ENCODE measurements at regions not wholly inside any gene's neighbourhood (a gene's known extent, or its start where the extent isn't known, plus 50 kb on each side); places are given as distances from the start of the nearest gene placed in this dataset.

DNA sequence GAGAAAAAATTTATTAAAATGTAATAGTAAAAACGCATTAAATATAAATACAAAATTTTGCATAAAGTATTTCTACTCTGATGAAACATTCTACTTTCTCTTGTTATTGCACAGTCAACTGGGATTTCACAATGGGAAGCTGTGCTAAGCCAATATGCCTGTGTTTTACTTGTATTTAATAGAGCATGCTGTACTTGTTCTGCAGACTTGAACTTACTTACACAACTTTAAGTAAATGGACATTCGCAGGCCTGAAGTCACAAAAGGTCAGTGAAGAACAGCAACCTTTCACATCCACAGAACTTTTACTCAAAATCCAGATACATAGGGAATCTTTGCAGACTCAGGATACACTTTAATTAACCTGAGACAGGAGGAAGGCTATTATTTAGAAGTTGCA lies 409.5 kb downstream of the BTBD3 start:
- no CpG with 5 or more reads among the region's 2 CpGs for WGBS (ENCODE audit: insufficient coverage)
- ChIA-PET CTCF (no interaction called here), POLR2A (no interaction called here)
- no peak for TF ChIP-seq CTCF (IDR thresholded peaks at IDR 0.05)
- no peaks in the 10 kb centered on the region for H3K9me3 ChIP-seq (ENCODE audit: control extremely low read depth in 1 of 3, control insufficient read depth in 2 of 3, insufficient read depth in 1 of 3, low read length in 2 of 3)
- no peaks in the 10 kb centered on the region for H3K79me2 ChIP-seq (ENCODE audit: control insufficient read depth, insufficient read depth, low read length)
- no peak overlapping the region for H2AFZ ChIP-seq (ENCODE audit: insufficient read depth, low read depth, low read length, poor library complexity, severe bottlenecking)
- intact Hi-C loops (cut with micrococcal nuclease) = no loop called here
- H4K20me1 ChIP-seq (ENCODE audit: control insufficient read depth, insufficient read depth, low read length, poor library complexity, severe bottlenecking) = no peaks in the 10 kb centered on the region
- DNase-seq = no peak
- H3K4me1 ChIP-seq (ENCODE audit: control insufficient read depth in 2 of 2, insufficient read depth in 2 of 2, low read length in 2 of 2) = no peaks in the 10 kb centered on the region
- no peak overlapping the region for H3K27ac ChIP-seq (ENCODE audit: low read length in 2 of 2)
- no peak for ATAC-seq (ENCODE audit: low read depth)
- Mint-ChIP-seq H3K4me1 (no peaks in the 10 kb centered on the region), H3K9me3 (ENCODE audit: insufficient read depth) (peaks cover 4% of the 10 kb centered on the region), H3K27me3 (no peaks in the 10 kb centered on the region), H3K4me3 (no peak overlapping the region), H3K27ac (no peak overlapping the region)
- no peak overlapping the region for H3K4me2 ChIP-seq (replicated peaks; ENCODE audit: low read depth, low read length, poor library complexity, severe bottlenecking)
- no peaks in the 10 kb centered on the region for H3K36me3 ChIP-seq (replicated peaks in 1 of 2; ENCODE audit: control extremely low read depth in 1 of 2, control insufficient read depth in 1 of 2, extremely low read depth in 1 of 2, insufficient read depth in 2 of 2, low read length in 1 of 2)
- H3K27me3 ChIP-seq (replicated peaks in 1 of 4; ENCODE audit: control extremely low read depth in 1 of 4, control insufficient read depth in 3 of 4, insufficient read depth in 4 of 4, low read length in 3 of 4) = no peaks in the 10 kb centered on the region
- no peak overlapping the region for H3K9ac ChIP-seq (ENCODE audit: low read length)
- no peak overlapping the region for H3K4me3 ChIP-seq (ENCODE audit: control extremely low read depth in 1 of 5, extremely low read depth in 1 of 5, insufficient read depth in 1 of 5, low read depth in 2 of 5, low read length in 4 of 5)

- intact Hi-C loops (cut with micrococcal nuclease) = no loop called here
- ChIA-PET POLR2A (no interaction called here), CTCF (no interaction called here)
- Histone ChIP-seq H3K4me2 (replicated peaks; ENCODE audit: low read depth, low read length, poor library complexity, severe bottlenecking) (no peak overlapping the region), H3K79me2 (ENCODE audit: control insufficient read depth, insufficient read depth, low read length) (no peaks in the 10 kb centered on the region), H3K9me3 (ENCODE audit: control extremely low read depth in 1 of 3, control insufficient read depth in 2 of 3, insufficient read depth in 1 of 3, low read length in 2 of 3) (no peaks in the 10 kb centered on the region), H3K36me3 (replicated peaks in 1 of 2; ENCODE audit: control extremely low read depth in 1 of 2, control insufficient read depth in 1 of 2, extremely low read depth in 1 of 2, insufficient read depth in 2 of 2, low read length in 1 of 2) (no peaks in the 10 kb centered on the region), H4K20me1 (ENCODE audit: control insufficient read depth, insufficient read depth, low read length, poor library complexity, severe bottlenecking) (no peaks in the 10 kb centered on the region), H3K4me1 (ENCODE audit: control insufficient read depth in 2 of 2, insufficient read depth in 2 of 2, low read length in 2 of 2) (no peaks in the 10 kb centered on the region), H2AFZ (ENCODE audit: insufficient read depth, low read depth, low read length, poor library complexity, severe bottlenecking) (no peak overlapping the region), H3K4me3 (ENCODE audit: control extremely low read depth in 1 of 5, extremely low read depth in 1 of 5, insufficient read depth in 1 of 5, low read depth in 2 of 5, low read length in 4 of 5) (no peak overlapping the region), H3K27ac (ENCODE audit: low read length in 2 of 2) (no peak overlapping the region), H3K27me3 (replicated peaks in 1 of 4; ENCODE audit: control extremely low read depth in 1 of 4, control insufficient read depth in 3 of 4, insufficient read depth in 4 of 4, low read length in 3 of 4) (no peaks in the 10 kb centered on the region), H3K9ac (ENCODE audit: low read length) (no peak overlapping the region)
- Mint-ChIP-seq H3K27ac (no peak overlapping the region), H3K4me3 (no peak overlapping the region), H3K27me3 (no peaks in the 10 kb centered on the region), H3K9me3 (ENCODE audit: insufficient read depth) (peaks cover 7% of the 10 kb centered on the region), H3K4me1 (no peaks in the 10 kb centered on the region)
- DNase-seq = no peak
- TF ChIP-seq EZH2 (IDR thresholded peaks at IDR 0.05; ENCODE audit: borderline replicate concordance, insufficient read depth, low read depth, low read length, poor library complexity, severe bottlenecking) = no peak
- 100% methylated on average over 1 of the region's 1 CpG for WGBS (ENCODE audit: insufficient coverage)
- no peak for ATAC-seq (ENCODE audit: low read depth)
These were observed 413.5 kb downstream of the BTBD3 start for GRCh38 chr20:12331236-12331635.

Measured in B cell (primary cell).